H9 (cell line): ENCODE measurements at regions not wholly inside any gene's neighbourhood (a gene's known extent, or its start where the extent isn't known, plus 50 kb on each side); places are given as distances from the start of the nearest gene placed in this dataset.
"Not testable (repeated sequence)": the region's sequence is repeated elsewhere in the genome, so short reads cannot be mapped to it uniquely, and the experiment has no call there.

Experiments
- DNase-seq: peaks from one replicate; pipeline ENCODE4 v3.0.0-alpha.2; 2017
- H2AFZ ChIP-seq: one replicate; pipeline ENCODE4 v1.6.1; 2013; ENCODE audit warnings: mild to moderate bottlenecking, low read length, control low read depth, moderate library complexity
- H2AK5ac ChIP-seq: 2 replicates; pipeline ENCODE4 v1.6.1; 2013; ENCODE audit warnings: low read length, control low read depth, mixed read lengths; ENCODE audit not compliant: insufficient read length
- H2BK120ac ChIP-seq: one replicate; pipeline ENCODE4 v1.6.1; 2013; ENCODE audit warnings: low read depth, mild to moderate bottlenecking, low read length, control low read depth, inconsistent platforms; ENCODE audit not compliant: poor library complexity, severe bottlenecking
- H2BK12ac ChIP-seq: 2 replicates; pipeline ENCODE4 v1.6.1; 2013; ENCODE audit warnings: low read length, control low read depth, mixed read lengths, low read depth; ENCODE audit not compliant: insufficient read length
- H2BK15ac ChIP-seq: 2 replicates; pipeline ENCODE4 v1.6.1; 2013; ENCODE audit warnings: low read depth, low read length, control low read depth
- H2BK20ac ChIP-seq: one replicate; pipeline ENCODE4 v1.6.1; 2013; ENCODE audit warnings: low read depth, mild to moderate bottlenecking, low read length, control low read depth, inconsistent platforms; ENCODE audit not compliant: poor library complexity, severe bottlenecking
- H2BK5ac ChIP-seq: 2 replicates; pipeline ENCODE4 v1.6.1; 2013; ENCODE audit warnings: low read length, control low read depth, mixed read lengths; ENCODE audit not compliant: insufficient read length
- H3K14ac ChIP-seq: 2 replicates; pipeline ENCODE4 v1.6.1; 2013; ENCODE audit warnings: low read length, control low read depth; ENCODE audit not compliant: insufficient read depth
- H3K18ac ChIP-seq: 2 replicates; pipeline ENCODE4 v1.6.1; 2013; ENCODE audit warnings: low read depth, mild to moderate bottlenecking, mixed read lengths, low read length, control low read depth; ENCODE audit not compliant: insufficient read length
- H3K23ac ChIP-seq: 2 replicates; pipeline ENCODE4 v1.6.1; 2013; ENCODE audit warnings: low read length, control low read depth, mixed read lengths, low read depth; ENCODE audit not compliant: insufficient read length
- H3K23me2 ChIP-seq: 2 replicates; pipeline ENCODE4 v1.6.1; 2013; ENCODE audit warnings: low read depth, mild to moderate bottlenecking, mixed read lengths, low read length, control low read depth; ENCODE audit not compliant: insufficient read length, poor library complexity, severe bottlenecking
- H3K27ac ChIP-seq: 2 replicates; pipeline ENCODE4 v1.5.1; 2013; ENCODE audit warnings: low read length, control low read depth, mixed read lengths, low read depth; ENCODE audit not compliant: insufficient read length
- H3K27me3 ChIP-seq: 2 replicates; pipeline ENCODE4 v1.6.1; 2013; ENCODE audit warnings: low read length, control low read depth, inconsistent platforms; ENCODE audit not compliant: insufficient read depth
- H3K4ac ChIP-seq: 2 replicates; pipeline ENCODE4 v1.6.1; 2013; ENCODE audit warnings: low read depth, mild to moderate bottlenecking, control low read depth, inconsistent platforms, low read length, moderate library complexity
- H3K4me1 ChIP-seq: 2 replicates; pipeline ENCODE4 v1.6.1; 2013; ENCODE audit warnings: low read length, control low read depth, inconsistent platforms; ENCODE audit not compliant: insufficient read depth
- H3K4me2 ChIP-seq: 2 replicates; pipeline ENCODE4 v1.6.1; 2013; ENCODE audit warnings: low read length, control low read depth, mixed read lengths; ENCODE audit not compliant: insufficient read length, insufficient read depth
- H3K56ac ChIP-seq: 2 replicates; pipeline ENCODE4 v1.6.1; 2013; ENCODE audit warnings: low read depth, mild to moderate bottlenecking, mixed read lengths, low read length, control low read depth; ENCODE audit not compliant: insufficient read length
- H3K79me1 ChIP-seq: 2 replicates; pipeline ENCODE4 v1.6.1; 2013; ENCODE audit warnings: low read depth, mild to moderate bottlenecking, moderate library complexity, low read length, control low read depth, inconsistent platforms; ENCODE audit not compliant: insufficient read depth, poor library complexity, severe bottlenecking
- H3K79me2 ChIP-seq: 2 replicates; pipeline ENCODE4 v1.6.1; 2013; ENCODE audit warnings: low read length, control low read depth, inconsistent platforms; ENCODE audit not compliant: insufficient read depth
- H3K9ac ChIP-seq: 2 replicates; pipeline ENCODE4 v1.6.1; 2013; ENCODE audit warnings: low read length, control low read depth, mixed read lengths; ENCODE audit not compliant: insufficient read length; ENCODE audit errors: extremely low read depth
- H3K9me3 ChIP-seq: one replicate; pipeline ENCODE4 v1.6.1; 2013; ENCODE audit warnings: low read depth, low read length, inconsistent platforms; ENCODE audit not compliant: control insufficient read depth
- H3T11ph ChIP-seq: one replicate; pipeline ENCODE4 v1.6.1; 2013; ENCODE audit warnings: mild to moderate bottlenecking, low read length, control low read depth, inconsistent platforms
- H4K20me1 ChIP-seq: one replicate; pipeline ENCODE4 v1.6.1; 2013; ENCODE audit not compliant: control insufficient read depth, insufficient read length, insufficient read depth
- H4K5ac ChIP-seq: 2 replicates; pipeline ENCODE4 v1.6.1; 2013; ENCODE audit warnings: low read depth, mild to moderate bottlenecking, mixed read lengths, low read length, control low read depth; ENCODE audit not compliant: insufficient read length
- H4K8ac ChIP-seq: replicated peaks from 2 replicates; pipeline ENCODE4 v1.6.1; 2013; ENCODE audit warnings: low read length, control low read depth, mixed read lengths, low read depth; ENCODE audit not compliant: insufficient read length
- H4K91ac ChIP-seq: 2 replicates; pipeline ENCODE4 v1.6.1; 2013; ENCODE audit warnings: low read depth, mild to moderate bottlenecking, moderate library complexity, mixed read lengths, low read length, control low read depth; ENCODE audit not compliant: insufficient read length
- H3K27ac Mint-ChIP-seq, 3 experiments: 2 replicates in 2 of 3; 3 replicates in 1 of 3; pipeline ENCODE4 v1.8.0; 2020 to 2021; ENCODE audit warnings: mixed read lengths in 3 of 3, mild to moderate bottlenecking in 1 of 3, moderate library complexity in 1 of 3
- H3K27me3 Mint-ChIP-seq: 2 replicates; pipeline ENCODE4 v1.8.0; 2021; ENCODE audit warnings: low read depth, mild to moderate bottlenecking, moderate library complexity, mixed read lengths
- H3K36me3 Mint-ChIP-seq, 3 experiments: 2 replicates in 2 of 3; 3 replicates in 1 of 3; pipeline ENCODE4 v1.8.0; 2020 to 2021; ENCODE audit warnings: low read depth in 3 of 3, mixed read lengths in 3 of 3; ENCODE audit not compliant: insufficient read depth in 1 of 3
- H3K4me1 Mint-ChIP-seq, 2 experiments: 2 replicates each; pipeline ENCODE4 v1.8.0; 2020; ENCODE audit warnings: mixed read lengths in 2 of 2
- H3K4me3 Mint-ChIP-seq, 2 experiments: 2 replicates in 1 of 2; 3 replicates in 1 of 2; pipeline ENCODE4 v1.8.0; 2020 to 2021; ENCODE audit warnings: mild to moderate bottlenecking in 2 of 2, mixed read lengths in 2 of 2, moderate library complexity in 1 of 2
- H3K9me3 Mint-ChIP-seq, 2 experiments: 2 replicates in 1 of 2; 3 replicates in 1 of 2; pipeline ENCODE4 v1.8.0; 2020; ENCODE audit warnings: mild to moderate bottlenecking in 2 of 2, mixed read lengths in 2 of 2, moderate library complexity in 1 of 2
- WGBS: extraction: QIAGEN DNeasy Blood & Tissue Kit; methylation state at CpG from one replicate; pipeline ENCODE4 v1.1.7; 2013; ENCODE audit warnings: missing lambda C conversion rate, low lambda C conversion rate, mixed read lengths; ENCODE audit not compliant: insufficient read length; ENCODE audit errors: extremely low coverage; 5-methylcytosine and 5-hydroxymethylcytosine counted together
- TF ChIP-seq, protein P1 (sequence below): fragments of 200-600 bp; sonication (generic); conservative IDR thresholded peaks from 3 replicates; pipeline ENCODE4 v1.8.0; 2021; ENCODE audit warnings: antibody characterized with exemption, mild to moderate bottlenecking

DNA sequence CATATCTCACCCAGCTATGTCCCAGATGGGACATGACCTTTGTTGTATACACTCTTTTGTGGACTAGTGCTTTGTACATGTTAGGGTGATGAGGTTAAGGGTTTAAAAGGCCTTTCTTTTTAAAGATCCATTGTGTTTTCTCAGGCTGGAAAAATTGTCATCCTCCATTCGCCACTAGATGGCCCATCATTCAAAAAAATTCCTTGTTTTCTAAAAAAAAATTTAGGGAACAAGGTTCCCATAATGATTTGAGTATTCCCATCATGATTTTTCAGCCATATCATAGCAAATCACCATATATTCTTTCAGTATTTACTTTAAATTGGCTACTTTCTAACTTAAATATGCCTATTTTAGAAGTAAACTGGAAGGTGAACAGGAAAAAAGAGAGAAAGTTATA, 91.9 kb upstream of the TMEM164 start:
- H3K4me2 ChIP-seq: no peak overlapping the region

DNA sequence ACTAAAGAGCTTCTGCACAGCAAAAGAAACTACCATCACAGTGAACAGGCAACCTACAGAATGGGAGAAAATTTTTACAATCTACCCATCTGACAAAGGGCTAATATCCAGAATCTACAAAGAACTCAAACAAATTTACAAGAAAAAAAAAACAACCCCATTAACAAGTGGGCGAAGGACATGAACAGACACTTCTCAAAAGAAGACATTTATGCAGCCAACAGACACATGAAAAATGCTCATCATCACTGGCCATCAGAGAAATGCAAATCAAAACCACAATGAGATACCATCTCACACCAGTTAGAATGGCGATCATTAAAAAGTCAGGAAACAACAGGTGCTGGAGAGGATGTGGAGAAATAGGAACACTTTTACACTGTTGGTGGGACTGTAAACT, 89.9 kb upstream of the TMEM164 start:
- not testable (repeated sequence) for H3K9me3 ChIP-seq, H3K9me3 Mint-ChIP-seq, H3K79me1 ChIP-seq, H2BK120ac ChIP-seq, H3K23ac ChIP-seq, H2BK20ac ChIP-seq, H4K91ac ChIP-seq, H2BK15ac ChIP-seq, H3K4me1 Mint-ChIP-seq, H3K4me3 Mint-ChIP-seq, H3K18ac ChIP-seq, H4K20me1 ChIP-seq, H3K27me3 ChIP-seq, H3K23me2 ChIP-seq, H2BK12ac ChIP-seq, H3K27ac ChIP-seq, H3K27me3 Mint-ChIP-seq, H4K8ac ChIP-seq, H3K4me1 ChIP-seq, H4K5ac ChIP-seq, H3K14ac ChIP-seq, H3K4ac ChIP-seq, H2AFZ ChIP-seq, H3K56ac ChIP-seq, H3K27ac Mint-ChIP-seq, H2BK5ac ChIP-seq, H3T11ph ChIP-seq, H3K9ac ChIP-seq, DNase-seq, H3K4me2 ChIP-seq, H3K36me3 Mint-ChIP-seq, H2AK5ac ChIP-seq, H3K79me2 ChIP-seq
- no CpG with 5 or more reads among the region's 2 CpGs for WGBS

More for the DNA sequence above, 91.9 kb upstream of the TMEM164 start:
- Histone ChIP-seq H4K5ac (no peak overlapping the region), H3K27me3 (no peaks in the 10 kb centered on the region), H3K23ac (no peak overlapping the region), H2AK5ac (no peak overlapping the region), H4K91ac (no peak overlapping the region), H2BK12ac (no peak overlapping the region), H3K9me3 (no peaks in the 10 kb centered on the region), H3K27ac (no peak overlapping the region), H4K20me1 (no peaks in the 10 kb centered on the region), H4K8ac (no peak overlapping the region), H2BK5ac (no peak overlapping the region), H3K4ac (no peak overlapping the region), H3K4me1 (no peaks in the 10 kb centered on the region), H2BK15ac (no peak overlapping the region), H3K79me2 (no peaks in the 10 kb centered on the region), H3K14ac (no peak overlapping the region), H3K18ac (no peak overlapping the region), H2BK20ac (no peak overlapping the region), H3K56ac (no peak overlapping the region), H3K79me1 (no peaks in the 10 kb centered on the region), H2AFZ (no peak overlapping the region), H3K23me2 (no peaks in the 10 kb centered on the region), H3K9ac (no peak overlapping the region), H2BK120ac (no peak overlapping the region), H3T11ph (no peak overlapping the region)
- WGBS: no CpG with 5 or more reads among the region's 1 CpG
- Mint-ChIP-seq H3K36me3 (no peaks in the 10 kb centered on the region; a peak in 1 of 7 replicates), H3K27me3 (no peaks in the 10 kb centered on the region; the same call in 1 of the 2 replicates), H3K27ac (peak overlapping the region in 1 of 3 experiments; percentile 21; a peak in 1 of 7 replicates), H3K9me3 (no peaks in the 10 kb centered on the region), H3K4me3 (no peak overlapping the region), H3K4me1 (no peaks in the 10 kb centered on the region)
- TF ChIP-seq, protein P1, sequence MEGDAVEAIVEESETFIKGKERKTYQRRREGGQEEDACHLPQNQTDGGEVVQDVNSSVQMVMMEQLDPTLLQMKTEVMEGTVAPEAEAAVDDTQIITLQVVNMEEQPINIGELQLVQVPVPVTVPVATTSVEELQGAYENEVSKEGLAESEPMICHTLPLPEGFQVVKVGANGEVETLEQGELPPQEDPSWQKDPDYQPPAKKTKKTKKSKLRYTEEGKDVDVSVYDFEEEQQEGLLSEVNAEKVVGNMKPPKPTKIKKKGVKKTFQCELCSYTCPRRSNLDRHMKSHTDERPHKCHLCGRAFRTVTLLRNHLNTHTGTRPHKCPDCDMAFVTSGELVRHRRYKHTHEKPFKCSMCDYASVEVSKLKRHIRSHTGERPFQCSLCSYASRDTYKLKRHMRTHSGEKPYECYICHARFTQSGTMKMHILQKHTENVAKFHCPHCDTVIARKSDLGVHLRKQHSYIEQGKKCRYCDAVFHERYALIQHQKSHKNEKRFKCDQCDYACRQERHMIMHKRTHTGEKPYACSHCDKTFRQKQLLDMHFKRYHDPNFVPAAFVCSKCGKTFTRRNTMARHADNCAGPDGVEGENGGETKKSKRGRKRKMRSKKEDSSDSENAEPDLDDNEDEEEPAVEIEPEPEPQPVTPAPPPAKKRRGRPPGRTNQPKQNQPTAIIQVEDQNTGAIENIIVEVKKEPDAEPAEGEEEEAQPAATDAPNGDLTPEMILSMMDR: peak; percentile 73
- no peak for DNase-seq
